Natural killer cell (primary cell): ENCODE measurements at regions not wholly inside any gene's neighbourhood (a gene's known extent, or its start where the extent isn't known, plus 50 kb on each side); places are given as distances from the start of the nearest gene placed in this dataset.

ENCODE experiments used
- ATAC-seq, 3 donors: fragments of 150-1000 bp in 2 of 3; fragments of 200-7000 bp in 1 of 3; cut with Tn5 transposase; 1 replicate in 1 of 3; 2 replicates in 2 of 3; pipeline ENCODE4 v1.10.0; 2021; ENCODE audit warnings: mild to moderate bottlenecking in 2 of 3, moderate library complexity in 2 of 3
- DNase-seq, 2 donors: peaks; one replicate each; pipeline versions ENCODE4 v3.0.0 to v3.0.0-alpha.2; 2013 to 2021; ENCODE audit warnings: mixed read lengths in 1 of 2
- H3K27ac ChIP-seq: one replicate; pipeline ENCODE4 v1.5.1; 2013; ENCODE audit warnings: mild to moderate bottlenecking, low read length
- H3K27me3 ChIP-seq: one replicate; pipeline ENCODE4 v1.6.1; 2013; ENCODE audit warnings: low read length; ENCODE audit not compliant: control insufficient read depth, insufficient read depth
- H3K36me3 ChIP-seq: one replicate; pipeline ENCODE4 v1.6.1; 2013; ENCODE audit warnings: low read length; ENCODE audit not compliant: control insufficient read depth, insufficient read depth
- H3K4me1 ChIP-seq: one replicate; pipeline ENCODE4 v1.6.1; 2013; ENCODE audit warnings: low read length; ENCODE audit not compliant: control insufficient read depth, insufficient read depth
- H3K4me3 ChIP-seq: one replicate; pipeline ENCODE4 v1.5.1; 2013; ENCODE audit warnings: low read length
- H3K9me3 ChIP-seq: one replicate; pipeline ENCODE4 v1.6.1; 2013; ENCODE audit warnings: low read length; ENCODE audit not compliant: control insufficient read depth, insufficient read depth
- H3K27ac Mint-ChIP-seq, 2 donors: one replicate each; pipeline ENCODE4 v1.8.0; 2022; ENCODE audit warnings: mild to moderate bottlenecking in 2 of 2, mixed read lengths in 2 of 2, moderate library complexity in 1 of 2
- H3K27me3 Mint-ChIP-seq, 2 donors: one replicate each; pipeline ENCODE4 v1.8.0; 2022; ENCODE audit warnings: low read depth in 2 of 2, mixed read lengths in 2 of 2
- H3K36me3 Mint-ChIP-seq: one replicate; pipeline ENCODE4 v1.8.0; 2022; ENCODE audit warnings: mixed read lengths
- H3K4me1 Mint-ChIP-seq, 2 donors: one replicate each; pipeline ENCODE4 v1.8.0; 2022; ENCODE audit warnings: mixed read lengths in 2 of 2
- H3K4me3 Mint-ChIP-seq: one replicate; pipeline ENCODE4 v1.8.0; 2022; ENCODE audit warnings: mild to moderate bottlenecking, moderate library complexity, mixed read lengths
- H3K9me3 Mint-ChIP-seq, 2 donors: one replicate each; pipeline ENCODE4 v1.8.0; 2022; ENCODE audit warnings: mixed read lengths in 2 of 2
- CTCF ChIP-seq: fragments of 200-600 bp; IDR thresholded peaks from one replicate; pipeline ENCODE4 v1.8.0; 2022; ENCODE audit warnings: antibody characterized with exemption
- WGBS: methylation state at CpG from one replicate; pipeline ENCODE4 v1.1.7; 2013; ENCODE audit warnings: missing lambda C conversion rate; ENCODE audit not compliant: insufficient coverage; 5-methylcytosine and 5-hydroxymethylcytosine counted together
- intact Hi-C: fragments of 100-400 bp; cut with micrococcal nuclease; formaldehyde crosslinking; loops from one replicate; pipeline ENCODE4 v1.14.2; 2022

GRCh38 chr1:172912765-172913260 is 137.9 kb downstream of the TNFSF18 start:
- no peaks in the 10 kb centered on the region for H3K4me1 Mint-ChIP-seq
- 79% methylated on average over 5 of the region's 5 CpGs for WGBS

GRCh38 chr1:172914501-172915144 is 136.1 kb downstream of the TNFSF18 start:
- H3K4me3 Mint-ChIP-seq, result no peak overlapping the region
- no peaks in the 10 kb centered on the region for H3K36me3 Mint-ChIP-seq
- DNase-seq (no peak), ATAC-seq (no peak)
- H3K9me3 ChIP-seq, result peaks cover 6% of the 10 kb centered on the region
- no peaks in the 10 kb centered on the region for H3K4me1 ChIP-seq
- no peaks in the 10 kb centered on the region for H3K4me1 Mint-ChIP-seq
- no peak overlapping the region for H3K27ac Mint-ChIP-seq
- no peak overlapping the region for H3K27ac ChIP-seq
- intact Hi-C loops, result no loop called here
- WGBS, result 92% methylated on average over 3 of the region's 3 CpGs
- peaks cover 0 to 2% of the 10 kb centered on the region in 2 donors for H3K27me3 Mint-ChIP-seq
- no peak overlapping the region for H3K4me3 ChIP-seq
- no peaks in the 10 kb centered on the region for H3K27me3 ChIP-seq
- no peaks in the 10 kb centered on the region for H3K9me3 Mint-ChIP-seq
- no peaks in the 10 kb centered on the region for H3K36me3 ChIP-seq
- no peak for TF ChIP-seq CTCF

More at GRCh38 chr1:172912765-172913260, 137.9 kb downstream of the TNFSF18 start:
- no peaks in the 10 kb centered on the region for H3K27me3 ChIP-seq
- H3K4me1 ChIP-seq, result no peaks in the 10 kb centered on the region
- H3K9me3 ChIP-seq, result peaks cover 6% of the 10 kb centered on the region
- TF ChIP-seq CTCF, result no peak
- no peak overlapping the region for H3K27ac ChIP-seq
- DNase-seq (no peak), ATAC-seq (no peak)
- no peaks in the 10 kb centered on the region for H3K36me3 ChIP-seq
- no peak overlapping the region for H3K4me3 ChIP-seq
- Mint-ChIP-seq H3K4me3 (no peak overlapping the region), H3K9me3 (no peaks in the 10 kb centered on the region), H3K27ac (no peak overlapping the region), H3K36me3 (no peaks in the 10 kb centered on the region), H3K27me3 (peaks cover 0 to 2% of the 10 kb centered on the region in 2 donors)
- intact Hi-C loops, result no loop called here

GRCh38 chr1:172915271-172915670 is 135.5 kb downstream of the TNFSF18 start:
- Mint-ChIP-seq H3K9me3 (no peaks in the 10 kb centered on the region), H3K36me3 (no peaks in the 10 kb centered on the region), H3K27me3 (peaks cover 0 to 2% of the 10 kb centered on the region in 2 donors), H3K4me3 (no peak overlapping the region), H3K27ac (no peak overlapping the region), H3K4me1 (no peaks in the 10 kb centered on the region)
- Histone ChIP-seq H3K27ac (no peak overlapping the region), H3K9me3 (peaks cover 6% of the 10 kb centered on the region), H3K4me1 (no peaks in the 10 kb centered on the region), H3K36me3 (no peaks in the 10 kb centered on the region), H3K4me3 (no peak overlapping the region), H3K27me3 (no peaks in the 10 kb centered on the region)
- DNase-seq (no peak), ATAC-seq (no peak)
- TF ChIP-seq CTCF, result no peak
- intact Hi-C loops, result no loop called here

- ATAC-seq (no peak), DNase-seq (no peak)
- Histone ChIP-seq H3K27me3 (no peaks in the 10 kb centered on the region), H3K9me3 (peaks cover 6% of the 10 kb centered on the region), H3K36me3 (no peaks in the 10 kb centered on the region), H3K4me3 (no peak overlapping the region), H3K27ac (no peak overlapping the region), H3K4me1 (no peaks in the 10 kb centered on the region)
- no peak overlapping the region for H3K4me3 Mint-ChIP-seq
- intact Hi-C loops, result no loop called here
- 60% methylated on average over 1 of the region's 2 CpGs for WGBS
- H3K36me3 Mint-ChIP-seq, result no peaks in the 10 kb centered on the region
- H3K4me1 Mint-ChIP-seq, result no peaks in the 10 kb centered on the region
- no peaks in the 10 kb centered on the region for H3K9me3 Mint-ChIP-seq
- H3K27me3 Mint-ChIP-seq, result peaks cover 0 to 2% of the 10 kb centered on the region in 2 donors
- no peak overlapping the region for H3K27ac Mint-ChIP-seq
- no peak for TF ChIP-seq CTCF
Observed at GRCh38 chr1:172916116-172916515, 134.6 kb downstream of the TNFSF18 start.
